Naive thymus-derived CD4-positive, alpha-beta T cell (primary cell): ENCODE measurements at regions not wholly inside any gene's neighbourhood (a gene's known extent, or its start where the extent isn't known, plus 50 kb on each side); places are given as distances from the start of the nearest gene placed in this dataset.

Experiments
- ATAC-seq: fragments of 150-1000 bp; cut with Tn5 transposase; 2 replicates; pipeline ENCODE4 v1.10.0; 2021; ENCODE audit warnings: mild to moderate bottlenecking, moderate library complexity
- CTCF ChIA-PET: fragments of 350-600 bp; sonication (Branson Sonifier 250); formaldehyde crosslinking; loops from one replicate; lab custom pipeline; 2021; ENCODE audit warnings: antibody characterized with exemption; lab: Charles Lee
- POLR2A ChIA-PET: fragments of 350-600 bp; sonication (Branson Sonifier 250); formaldehyde crosslinking; loops from one replicate; lab custom pipeline; 2021; ENCODE audit warnings: antibody characterized with exemption, inconsistent platforms; lab: Charles Lee
- DNase-seq, 9 donors: peaks; one replicate each; pipeline versions ENCODE4 v3.0.0 to v3.0.0-alpha.2; 2020 to 2022; ENCODE audit warnings: mixed read lengths in 1 of 9
- H3K27ac ChIP-seq: one replicate; pipeline ENCODE4 v1.7.0; 2013; ENCODE audit warnings: mild to moderate bottlenecking, low read depth, low read length, moderate library complexity
- H3K27me3 ChIP-seq, 2 donors: one replicate each; pipeline ENCODE4 v1.7.0; 2013; ENCODE audit warnings: low read length in 2 of 2, mild to moderate bottlenecking in 2 of 2, moderate library complexity in 2 of 2; ENCODE audit not compliant: control insufficient read depth in 2 of 2, insufficient read depth in 2 of 2
- H3K36me3 ChIP-seq, 3 experiments: 1 replicate in 2 of 3; 2 replicates in 1 of 3; pipeline ENCODE4 v1.7.0; 2013; ENCODE audit warnings: low read length in 3 of 3, mild to moderate bottlenecking in 3 of 3, moderate library complexity in 1 of 3; ENCODE audit not compliant: insufficient read depth in 3 of 3, control insufficient read depth in 2 of 3
- H3K4me1 ChIP-seq, 2 donors: one replicate each; pipeline ENCODE4 v1.7.0; 2013; ENCODE audit warnings: low read length in 2 of 2, mild to moderate bottlenecking in 2 of 2, moderate library complexity in 1 of 2; ENCODE audit not compliant: control insufficient read depth in 2 of 2, insufficient read depth in 2 of 2
- H3K4me3 ChIP-seq: 2 replicates; pipeline ENCODE4 v1.7.0; 2013; ENCODE audit warnings: mild to moderate bottlenecking, low read length
- H3K9me3 ChIP-seq, 3 experiments: 1 replicate in 2 of 3; 2 replicates in 1 of 3; pipeline ENCODE4 v1.7.0; 2013; ENCODE audit warnings: low read length in 3 of 3; ENCODE audit not compliant: control insufficient read depth in 2 of 3
- H3K27ac Mint-ChIP-seq, 9 donors: one replicate each; pipeline ENCODE4 v1.8.0; 2020 to 2022; ENCODE audit warnings: mixed read lengths in 9 of 9, mild to moderate bottlenecking in 8 of 9, moderate library complexity in 5 of 9, inconsistent platforms in 2 of 9
- H3K27me3 Mint-ChIP-seq, 5 donors: one replicate each; pipeline ENCODE4 v1.8.0; 2021 to 2022; ENCODE audit warnings: mixed read lengths in 5 of 5, mild to moderate bottlenecking in 1 of 5
- H3K36me3 Mint-ChIP-seq, 5 donors: one replicate each; pipeline ENCODE4 v1.8.0; 2020 to 2022; ENCODE audit warnings: mixed read lengths in 5 of 5, mild to moderate bottlenecking in 3 of 5, inconsistent platforms in 1 of 5
- H3K4me1 Mint-ChIP-seq, 7 donors: one replicate each; pipeline ENCODE4 v1.8.0; 2020 to 2022; ENCODE audit warnings: mixed read lengths in 7 of 7, mild to moderate bottlenecking in 3 of 7, inconsistent platforms in 1 of 7
- H3K4me3 Mint-ChIP-seq, 10 donors: one replicate each; pipeline ENCODE4 v1.8.0; 2020 to 2022; ENCODE audit warnings: mild to moderate bottlenecking in 10 of 10, mixed read lengths in 10 of 10, moderate library complexity in 6 of 10, inconsistent platforms in 2 of 10
- H3K9me3 Mint-ChIP-seq, 11 donors: one replicate each; pipeline ENCODE4 v1.8.0; 2020 to 2022; ENCODE audit warnings: mixed read lengths in 11 of 11, mild to moderate bottlenecking in 4 of 11, inconsistent platforms in 1 of 11, moderate library complexity in 1 of 11
- intact Hi-C, 2 donors: fragments of 100-400 bp; cut with micrococcal nuclease; formaldehyde crosslinking; loops; one replicate each; pipeline ENCODE4 v1.15.1; 2023

DNA sequence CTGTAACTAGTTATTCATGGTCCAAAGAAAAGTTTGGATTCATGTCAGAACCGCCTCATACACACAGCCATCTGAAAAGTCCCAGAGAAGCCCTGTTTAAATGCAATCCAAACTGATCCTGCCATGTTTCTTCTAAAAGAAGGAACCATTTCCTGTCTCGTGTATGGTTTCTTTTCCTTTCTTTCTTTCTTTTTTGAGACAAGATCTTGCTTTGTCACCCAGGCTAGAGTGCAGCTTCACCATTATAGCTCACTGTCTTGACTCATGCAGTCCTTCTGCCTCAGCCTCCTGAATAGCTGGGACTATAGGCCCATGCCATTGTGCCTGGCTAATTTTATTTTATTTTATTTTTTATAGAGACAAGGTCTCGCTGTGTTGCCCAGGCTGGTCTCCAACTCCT, 77.4 kb upstream of the NSMCE3 start:
- ChIA-PET CTCF (no interaction called here), POLR2A (no interaction called here)
- peaks cover 0 to 11% (median 10%) of the 10 kb centered on the region in 5 donors for H3K27me3 Mint-ChIP-seq
- Histone ChIP-seq H3K9me3 (no peaks in the 10 kb centered on the region), H3K27ac (no peak overlapping the region), H3K4me3 (no peak overlapping the region), H3K27me3 (no peaks in the 10 kb centered on the region), H3K4me1 (no peaks in the 10 kb centered on the region), H3K36me3 (no peaks in the 10 kb centered on the region)
- DNase-seq (no peak), ATAC-seq (no peak)
- H3K9me3 Mint-ChIP-seq = no peaks in the 10 kb centered on the region
- H3K27ac Mint-ChIP-seq = no peak overlapping the region
- intact Hi-C loops = no loop called here
- no peaks in the 10 kb centered on the region for H3K4me1 Mint-ChIP-seq
- no peak overlapping the region for H3K4me3 Mint-ChIP-seq
- H3K36me3 Mint-ChIP-seq = no peaks in the 10 kb centered on the region

DNA sequence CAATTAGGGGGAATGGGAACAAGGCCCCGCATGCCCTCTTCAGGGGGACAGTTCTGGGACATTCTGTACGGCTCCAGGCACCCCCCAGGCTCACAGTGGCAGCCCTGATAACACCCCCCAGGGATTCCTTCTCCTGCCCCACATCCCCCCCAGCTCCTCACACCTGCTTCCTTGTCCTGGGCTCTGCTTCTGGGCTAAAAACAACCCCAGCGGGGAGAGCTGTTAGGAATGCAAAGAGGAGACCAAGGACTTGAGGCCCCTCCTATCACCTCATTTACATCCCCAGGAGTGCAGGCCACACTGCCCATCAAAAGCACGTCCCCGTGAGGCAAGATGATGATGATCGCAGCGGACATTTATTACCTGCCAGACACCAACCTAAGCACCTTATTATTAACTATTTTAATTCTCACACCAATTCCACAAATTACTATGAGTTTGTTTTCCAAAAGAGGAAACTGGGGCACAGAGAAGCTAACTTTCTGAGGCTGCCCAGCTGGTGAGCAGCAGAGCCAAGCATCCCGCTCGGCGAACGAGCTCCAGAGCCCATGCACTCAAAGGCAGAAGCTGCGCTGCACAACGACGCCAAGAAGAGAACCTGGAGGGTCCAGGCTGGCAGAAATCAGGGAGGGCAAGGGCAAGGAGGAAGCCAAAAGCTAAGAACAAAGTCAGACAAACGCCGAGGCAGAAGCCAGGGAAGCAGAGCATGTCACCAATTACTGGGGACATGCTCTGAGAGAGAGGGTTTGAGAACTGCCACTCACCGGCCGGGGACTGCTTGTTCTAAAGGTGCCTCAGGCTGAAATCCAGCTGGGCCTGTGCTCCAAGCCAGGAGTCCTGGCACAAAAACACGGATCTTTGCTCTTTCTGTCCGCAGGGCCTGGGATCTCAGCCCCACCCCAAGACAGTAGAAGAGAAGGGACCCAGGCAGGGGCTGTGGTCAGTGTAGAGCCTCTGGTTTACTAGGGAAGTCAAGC, 76.2 kb upstream of the NSMCE3 start:
- Histone ChIP-seq H3K36me3 (no peaks in the 10 kb centered on the region), H3K4me1 (no peaks in the 10 kb centered on the region), H3K9me3 (no peaks in the 10 kb centered on the region), H3K4me3 (no peak overlapping the region), H3K27me3 (no peaks in the 10 kb centered on the region), H3K27ac (no peak overlapping the region)
- ATAC-seq (no peak), DNase-seq (no peak)
- ChIA-PET CTCF (interaction anchor here (0.7 kb wide), 1 partner anchor 471 kb away, joined by 6 read pairs; no protein-coding TSS in a partner anchor), POLR2A (no interaction called here)
- Mint-ChIP-seq H3K4me1 (no peaks in the 10 kb centered on the region), H3K27me3 (peaks cover 0 to 11% (median 6%) of the 10 kb centered on the region in 5 donors), H3K27ac (no peak overlapping the region), H3K36me3 (no peaks in the 10 kb centered on the region), H3K9me3 (no peaks in the 10 kb centered on the region), H3K4me3 (no peak overlapping the region)
- intact Hi-C loops = no loop called here

DNA sequence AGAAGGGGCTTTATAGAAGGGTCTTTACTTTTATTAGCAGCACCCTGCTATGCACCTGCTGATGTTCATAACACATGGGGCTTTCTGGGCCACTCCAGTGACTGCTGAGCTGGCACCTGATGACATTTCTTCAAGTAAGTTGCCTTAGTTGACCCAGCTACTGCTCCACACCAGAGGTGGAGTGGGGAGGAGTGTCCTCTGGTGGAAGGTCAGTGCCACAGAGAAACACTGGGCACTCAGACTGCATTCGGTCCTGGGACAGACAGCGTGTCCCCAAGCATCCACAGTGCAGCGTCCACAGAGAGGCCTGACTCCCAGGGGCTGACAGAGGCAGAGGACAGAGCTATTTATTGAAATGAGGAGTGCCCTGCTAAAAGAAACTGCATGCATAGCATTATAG, 74.9 kb upstream of the NSMCE3 start:
- H3K4me3 ChIP-seq = no peak overlapping the region
- H3K9me3 Mint-ChIP-seq = no peaks in the 10 kb centered on the region
- no peaks in the 10 kb centered on the region for H3K27me3 ChIP-seq
- H3K9me3 ChIP-seq = no peaks in the 10 kb centered on the region
- no peaks in the 10 kb centered on the region for H3K4me1 ChIP-seq
- no peak for ATAC-seq
- H3K27me3 Mint-ChIP-seq = peaks cover 0 to 11% (median 0%) of the 10 kb centered on the region in 5 donors
- ChIA-PET CTCF (no interaction called here), POLR2A (no interaction called here)
- H3K4me1 Mint-ChIP-seq = no peaks in the 10 kb centered on the region
- no peak for DNase-seq
- H3K36me3 Mint-ChIP-seq = no peaks in the 10 kb centered on the region
- no peak overlapping the region for H3K27ac ChIP-seq
- no peaks in the 10 kb centered on the region for H3K36me3 ChIP-seq
- no peak overlapping the region for H3K27ac Mint-ChIP-seq
- H3K4me3 Mint-ChIP-seq = no peak overlapping the region
- intact Hi-C loops = no loop called here

DNA sequence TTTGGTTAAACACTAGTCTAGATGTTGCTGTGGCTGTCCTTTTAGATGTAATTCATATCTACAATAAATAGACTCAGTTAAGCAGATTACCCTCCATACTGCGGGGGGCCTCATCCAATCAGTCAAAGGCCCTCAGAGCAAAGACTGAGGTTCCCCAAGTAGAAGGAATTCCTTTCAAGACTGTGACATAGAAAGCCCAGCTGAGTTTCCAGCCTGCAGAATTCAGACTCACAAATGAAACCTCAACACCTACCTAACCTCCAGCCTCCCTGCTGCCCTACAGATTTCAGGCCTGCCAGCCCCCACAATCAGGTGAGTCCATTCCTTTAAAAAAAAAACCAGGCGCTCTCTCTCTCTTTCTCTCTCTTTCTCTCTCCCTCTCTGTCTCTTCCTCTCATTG, 73.6 kb upstream of the NSMCE3 start:
- H3K27ac ChIP-seq = no peak overlapping the region
- no peak for ATAC-seq
- no peaks in the 10 kb centered on the region for H3K27me3 ChIP-seq
- ChIA-PET CTCF (no interaction called here), POLR2A (no interaction called here)
- H3K4me3 Mint-ChIP-seq = no peak overlapping the region
- H3K9me3 ChIP-seq = no peaks in the 10 kb centered on the region
- no peaks in the 10 kb centered on the region for H3K9me3 Mint-ChIP-seq
- no peak for DNase-seq
- H3K4me3 ChIP-seq = no peak overlapping the region
- no peaks in the 10 kb centered on the region for H3K36me3 Mint-ChIP-seq
- intact Hi-C loops = no loop called here
- H3K4me1 Mint-ChIP-seq = no peaks in the 10 kb centered on the region
- peaks cover 0 to 9% (median 0%) of the 10 kb centered on the region in 5 donors for H3K27me3 Mint-ChIP-seq
- H3K4me1 ChIP-seq = no peaks in the 10 kb centered on the region
- no peak overlapping the region for H3K27ac Mint-ChIP-seq
- H3K36me3 ChIP-seq = no peaks in the 10 kb centered on the region

DNA sequence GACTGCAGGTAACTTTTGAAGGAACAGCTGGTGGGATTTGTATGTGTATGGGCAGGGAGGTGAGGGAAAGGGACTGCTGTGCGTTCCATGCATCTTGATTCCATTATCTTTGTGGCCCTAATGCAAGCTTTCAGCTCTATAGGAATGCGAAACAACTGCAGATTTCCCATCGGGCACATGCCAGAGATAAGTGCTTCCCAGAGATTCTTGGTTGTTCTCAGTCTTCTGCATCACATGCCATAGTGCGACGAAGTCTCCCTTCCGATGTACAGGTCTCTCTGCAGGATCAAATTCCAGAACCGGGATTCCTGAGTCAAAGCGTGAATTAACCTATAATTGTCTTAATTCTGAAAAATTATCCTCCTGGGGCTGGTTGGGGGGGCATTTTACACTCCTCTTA, 72.6 kb upstream of the NSMCE3 start:
- Histone ChIP-seq H3K27me3 (no peaks in the 10 kb centered on the region), H3K4me3 (no peak overlapping the region), H3K4me1 (no peaks in the 10 kb centered on the region), H3K36me3 (no peaks in the 10 kb centered on the region), H3K9me3 (no peaks in the 10 kb centered on the region), H3K27ac (no peak overlapping the region)
- POLR2A ChIA-PET = no interaction called here
- no peak overlapping the region for H3K27ac Mint-ChIP-seq
- H3K4me1 Mint-ChIP-seq = no peaks in the 10 kb centered on the region
- no peaks in the 10 kb centered on the region for H3K9me3 Mint-ChIP-seq
- H3K27me3 Mint-ChIP-seq = no peaks in the 10 kb centered on the region
- CTCF ChIA-PET = no interaction called here
- no peak for DNase-seq
- H3K36me3 Mint-ChIP-seq = no peaks in the 10 kb centered on the region
- no peak overlapping the region for H3K4me3 Mint-ChIP-seq
- intact Hi-C loops = no loop called here
- ATAC-seq = no peak

DNA sequence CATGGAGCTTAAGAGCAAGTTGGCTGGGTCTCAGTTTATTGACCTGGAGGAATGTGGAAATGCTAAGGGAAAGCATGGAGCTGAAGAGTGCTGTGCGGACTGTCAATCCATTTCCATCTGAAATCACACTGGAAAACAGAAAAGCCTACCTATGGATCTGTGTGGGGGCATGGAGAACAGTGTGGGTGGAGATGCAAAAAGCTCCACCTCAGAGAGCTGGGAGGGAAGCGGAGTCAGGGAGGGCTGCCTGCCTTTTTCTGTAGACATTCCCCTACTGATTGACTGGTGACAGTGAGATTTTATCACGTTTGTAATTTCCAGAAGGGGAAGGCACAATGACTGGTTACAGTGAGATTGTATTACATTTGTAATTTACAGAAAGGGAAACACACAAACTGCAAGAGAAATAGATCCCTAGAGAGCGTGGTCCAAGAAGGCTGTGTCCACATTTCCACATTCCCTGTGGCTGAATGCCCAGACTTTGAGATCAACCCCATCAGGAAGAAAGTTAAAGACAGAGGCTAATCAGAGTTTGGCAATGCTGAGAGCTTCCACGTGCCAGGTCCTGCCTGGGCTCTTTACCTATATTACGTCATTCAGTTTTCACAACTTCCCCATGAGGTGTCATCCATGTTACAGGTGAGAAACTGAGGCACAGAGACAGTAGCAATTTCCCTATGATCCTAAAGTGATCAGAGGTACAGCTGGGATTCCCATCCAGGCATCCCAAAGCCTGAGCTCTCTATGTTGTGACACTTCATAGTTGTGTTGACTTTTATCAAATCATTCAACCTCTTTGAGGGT, 67.7 kb upstream of the NSMCE3 start:
- DNase-seq = no peak
- Mint-ChIP-seq H3K36me3 (no peaks in the 10 kb centered on the region), H3K9me3 (no peaks in the 10 kb centered on the region), H3K27ac (no peak overlapping the region), H3K4me1 (no peaks in the 10 kb centered on the region), H3K27me3 (no peaks in the 10 kb centered on the region), H3K4me3 (no peak overlapping the region)
- POLR2A ChIA-PET = no interaction called here
- Histone ChIP-seq H3K27ac (no peak overlapping the region), H3K4me1 (no peaks in the 10 kb centered on the region), H3K36me3 (no peaks in the 10 kb centered on the region), H3K27me3 (no peaks in the 10 kb centered on the region), H3K9me3 (no peaks in the 10 kb centered on the region), H3K4me3 (no peak overlapping the region)
- no peak for ATAC-seq
- CTCF ChIA-PET = no interaction called here
- intact Hi-C loops = no loop called here
